Fibroblast of villous mesenchyme (primary cell): ENCODE measurements at regions not wholly inside any gene's neighbourhood (a gene's known extent, or its start where the extent isn't known, plus 50 kb on each side); places are given as distances from the start of the nearest gene placed in this dataset.
"Not testable (repeated sequence)": the region's sequence is repeated elsewhere in the genome, so short reads cannot be mapped to it uniquely, and the experiment has no call there.

Source experiments
- DNase-seq: peaks from one replicate; pipeline ENCODE4 v3.0.0-alpha.2; 2010; ENCODE audit warnings: low read depth
- H3K4me3 ChIP-seq: 2 replicates; pipeline ENCODE4 v1.5.1; 2011; ENCODE audit warnings: low read depth, mild to moderate bottlenecking, low read length
- CTCF ChIP-seq: IDR thresholded peaks from 2 replicates; pipeline ENCODE4 v1.5.1; 2012; ENCODE audit warnings: low read depth, mild to moderate bottlenecking, low read length; ENCODE audit not compliant: insufficient read depth

GRCh38 chr18:6569813-6570212 lies 155.1 kb upstream of the L3MBTL4 start:
- no peak for DNase-seq
- no peak overlapping the region for H3K4me3 ChIP-seq
- TF ChIP-seq CTCF = no peak

GRCh38 chr18:6570581-6571238 lies 156.0 kb upstream of the L3MBTL4 start:
- no peak for DNase-seq
- no peak for TF ChIP-seq CTCF
- no peak overlapping the region for H3K4me3 ChIP-seq

- no peak for DNase-seq
- no peak overlapping the region for H3K4me3 ChIP-seq
- TF ChIP-seq CTCF = no peak
Observed at GRCh38 chr18:6571239-6571602, 156.5 kb upstream of the L3MBTL4 start.

- H3K4me3 ChIP-seq, DNase-seq: not testable (repeated sequence)
Observed at GRCh38 chr18:6572192-6572591, 157.3 kb upstream of the ARHGAP28 start.

GRCh38 chr18:6574631-6575030 lies 154.9 kb upstream of the ARHGAP28 start:
- no peak for DNase-seq
- TF ChIP-seq CTCF = no peak
- H3K4me3 ChIP-seq = no peak overlapping the region

- TF ChIP-seq CTCF = no peak
- no peak for DNase-seq
- H3K4me3 ChIP-seq = no peak overlapping the region
Observed at GRCh38 chr18:6575908-6576307, 153.6 kb upstream of the ARHGAP28 start.

- no peak overlapping the region for H3K4me3 ChIP-seq
- no peak for TF ChIP-seq CTCF
- no peak for DNase-seq
Observed at GRCh38 chr18:6576718-6577375, 152.7 kb upstream of the ARHGAP28 start.
